ENCODE measurements at regions not wholly inside any gene's neighbourhood (a gene's known extent, or its start where the extent isn't known, plus 50 kb on each side); places are given as distances from the start of the nearest gene placed in this dataset.

DNA sequence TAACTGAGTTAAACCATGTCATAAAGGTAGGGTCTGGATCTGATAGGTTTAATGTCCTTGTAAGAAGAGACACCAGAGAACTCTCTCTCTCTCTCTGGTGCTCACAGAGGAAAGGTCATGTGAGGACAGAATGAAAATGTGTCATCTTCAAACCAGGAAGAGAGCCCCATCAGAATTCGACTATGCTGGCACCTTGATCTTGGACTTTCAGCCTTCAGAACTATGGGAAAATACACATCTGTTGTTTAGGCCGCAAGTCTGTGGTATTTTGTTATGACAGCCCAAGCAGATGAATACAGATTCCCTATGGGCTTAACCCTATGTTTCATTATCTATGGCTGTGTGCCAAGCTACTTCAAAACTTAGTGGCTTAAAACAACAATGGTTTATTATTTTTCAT, 105.5 kb upstream of the DDIT4L start:
- Mint-ChIP-seq H3K27me3 (ENCODE audit: low read depth) (no peaks in the 10 kb centered on the region), H3K27ac (ENCODE audit: unreplicated experiment) (no peak overlapping the region), H3K4me3 (no peak overlapping the region), H3K9me3 (peaks cover 2% of the 10 kb centered on the region), H3K36me3 (ENCODE audit: low read depth) (no peaks in the 10 kb centered on the region), H3K4me1 (no peaks in the 10 kb centered on the region)
- DNase-seq (ENCODE audit: low read depth, low spot score), result no peak
- TF ChIP-seq, protein P1, sequence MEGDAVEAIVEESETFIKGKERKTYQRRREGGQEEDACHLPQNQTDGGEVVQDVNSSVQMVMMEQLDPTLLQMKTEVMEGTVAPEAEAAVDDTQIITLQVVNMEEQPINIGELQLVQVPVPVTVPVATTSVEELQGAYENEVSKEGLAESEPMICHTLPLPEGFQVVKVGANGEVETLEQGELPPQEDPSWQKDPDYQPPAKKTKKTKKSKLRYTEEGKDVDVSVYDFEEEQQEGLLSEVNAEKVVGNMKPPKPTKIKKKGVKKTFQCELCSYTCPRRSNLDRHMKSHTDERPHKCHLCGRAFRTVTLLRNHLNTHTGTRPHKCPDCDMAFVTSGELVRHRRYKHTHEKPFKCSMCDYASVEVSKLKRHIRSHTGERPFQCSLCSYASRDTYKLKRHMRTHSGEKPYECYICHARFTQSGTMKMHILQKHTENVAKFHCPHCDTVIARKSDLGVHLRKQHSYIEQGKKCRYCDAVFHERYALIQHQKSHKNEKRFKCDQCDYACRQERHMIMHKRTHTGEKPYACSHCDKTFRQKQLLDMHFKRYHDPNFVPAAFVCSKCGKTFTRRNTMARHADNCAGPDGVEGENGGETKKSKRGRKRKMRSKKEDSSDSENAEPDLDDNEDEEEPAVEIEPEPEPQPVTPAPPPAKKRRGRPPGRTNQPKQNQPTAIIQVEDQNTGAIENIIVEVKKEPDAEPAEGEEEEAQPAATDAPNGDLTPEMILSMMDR (conservative IDR thresholded peaks at IDR 0.05), result no peak

DNA sequence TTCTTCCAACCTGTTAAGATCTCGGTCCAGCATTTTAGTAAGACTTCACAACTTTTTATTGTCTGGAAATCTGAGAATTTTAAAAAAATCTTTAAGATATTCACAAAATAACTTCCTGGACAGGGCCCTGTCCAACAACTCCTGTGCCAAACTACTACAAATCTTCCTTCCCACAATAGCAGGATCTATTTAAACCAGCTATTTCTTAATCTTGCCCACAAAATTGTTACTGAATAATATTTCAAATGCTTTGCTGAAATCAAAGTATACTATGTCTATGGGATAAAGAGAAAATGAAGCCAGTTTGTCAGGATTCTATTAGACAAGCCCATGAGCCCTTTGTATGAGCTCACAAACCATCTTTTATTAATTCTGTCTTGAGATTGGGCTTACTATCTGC, 104.1 kb upstream of the DDIT4L start:
- Mint-ChIP-seq H3K27me3 (ENCODE audit: low read depth) (no peaks in the 10 kb centered on the region), H3K36me3 (ENCODE audit: low read depth) (no peaks in the 10 kb centered on the region), H3K9me3 (peaks cover 2% of the 10 kb centered on the region), H3K27ac (ENCODE audit: unreplicated experiment) (no peak overlapping the region), H3K4me3 (no peak overlapping the region), H3K4me1 (no peaks in the 10 kb centered on the region)
- DNase-seq (ENCODE audit: low read depth, low spot score), result no peak
- TF ChIP-seq, protein P1 (conservative IDR thresholded peaks at IDR 0.05), result no peak

DNA sequence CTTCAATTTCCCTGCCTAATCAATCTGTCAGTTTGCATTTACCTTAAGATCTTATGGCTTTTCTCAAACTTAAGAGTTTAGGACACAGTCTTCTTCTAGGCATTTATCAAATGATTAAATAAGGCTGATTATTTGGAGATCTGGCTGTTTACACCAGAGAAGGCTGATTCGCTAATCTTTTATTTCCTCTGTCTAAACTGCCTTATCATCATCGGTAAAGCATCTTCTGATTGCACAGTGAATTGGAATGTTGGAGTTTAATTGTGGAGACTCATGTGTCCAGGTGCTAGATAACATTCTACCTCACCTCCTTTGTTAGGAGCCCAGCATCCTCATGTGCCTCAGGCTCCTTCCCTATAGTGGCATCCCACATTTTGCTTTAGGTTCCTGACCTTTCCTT, 100.3 kb upstream of the DDIT4L start:
- H3K4me1 Mint-ChIP-seq, result peaks cover 4% of the 10 kb centered on the region

DNA sequence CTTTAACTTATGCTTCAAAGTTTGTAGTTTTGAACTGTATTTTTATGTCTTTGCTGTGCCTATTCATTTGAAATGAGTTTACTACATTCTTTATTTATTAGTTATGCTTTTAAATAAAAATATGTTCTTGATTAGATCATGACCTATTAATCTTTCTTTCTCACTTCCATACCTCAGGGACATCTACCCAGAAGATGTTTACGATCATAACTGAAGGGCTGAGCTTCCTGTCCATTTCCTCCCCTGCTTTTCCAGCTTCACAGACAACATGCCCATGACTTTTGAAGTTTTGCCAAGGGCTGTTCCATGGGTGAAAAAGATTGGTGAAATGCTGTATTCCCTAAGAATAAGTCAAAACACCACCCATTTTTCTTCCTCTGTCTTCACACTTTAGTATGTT, 99.7 kb upstream of the DDIT4L start:
- no peaks in the 10 kb centered on the region for H3K9me3 Mint-ChIP-seq
- H3K4me3 Mint-ChIP-seq, result no peak overlapping the region
- no peak overlapping the region for H3K27ac Mint-ChIP-seq (ENCODE audit: unreplicated experiment)
- TF ChIP-seq, protein P1 (conservative IDR thresholded peaks at IDR 0.05), result no peak
- DNase-seq (ENCODE audit: low read depth, low spot score), result no peak
- H3K4me1 Mint-ChIP-seq, result peaks cover 4% of the 10 kb centered on the region
- H3K27me3 Mint-ChIP-seq (ENCODE audit: low read depth), result no peaks in the 10 kb centered on the region
- H3K36me3 Mint-ChIP-seq (ENCODE audit: low read depth), result no peaks in the 10 kb centered on the region

More for the DNA sequence above, 100.3 kb upstream of the DDIT4L start:
- Mint-ChIP-seq H3K4me3 (no peak overlapping the region), H3K27me3 (ENCODE audit: low read depth) (no peaks in the 10 kb centered on the region), H3K36me3 (ENCODE audit: low read depth) (no peaks in the 10 kb centered on the region), H3K9me3 (no peaks in the 10 kb centered on the region), H3K27ac (ENCODE audit: unreplicated experiment) (no peak overlapping the region)
- no peak for DNase-seq (ENCODE audit: low read depth, low spot score)
- TF ChIP-seq, protein P1 (conservative IDR thresholded peaks at IDR 0.05), result no peak

DNA sequence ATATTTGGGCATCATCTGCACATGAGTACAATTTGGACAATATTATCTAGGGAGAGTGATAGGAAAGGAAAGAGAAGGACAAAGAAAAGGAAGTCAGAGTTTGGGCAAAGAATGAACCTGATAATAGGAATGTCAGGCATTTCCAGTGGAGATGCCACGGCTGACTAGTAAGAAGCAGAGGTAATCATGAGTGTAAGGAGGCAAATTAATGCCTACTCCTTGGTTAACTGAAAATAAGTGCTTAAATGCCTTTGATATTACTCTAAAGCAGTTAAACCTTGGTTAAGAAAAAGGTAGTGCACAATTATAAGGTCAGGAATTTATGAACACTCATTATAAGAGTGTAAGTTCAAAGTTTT, 99.2 kb upstream of the DDIT4L start:
- H3K4me3 Mint-ChIP-seq, result no peak overlapping the region
- H3K27me3 Mint-ChIP-seq (ENCODE audit: low read depth), result no peaks in the 10 kb centered on the region
- H3K27ac Mint-ChIP-seq (ENCODE audit: unreplicated experiment), result no peak overlapping the region
- H3K36me3 Mint-ChIP-seq (ENCODE audit: low read depth), result no peaks in the 10 kb centered on the region
- TF ChIP-seq, protein P1 (conservative IDR thresholded peaks at IDR 0.05), result no peak
- no peak for DNase-seq (ENCODE audit: low read depth, low spot score)
- H3K9me3 Mint-ChIP-seq, result no peaks in the 10 kb centered on the region
- peaks cover 4% of the 10 kb centered on the region for H3K4me1 Mint-ChIP-seq
